Ovary (tissue), 3 donors: ENCODE measurements at regions not wholly inside any gene's neighbourhood (a gene's known extent, or its start where the extent isn't known, plus 50 kb on each side); places are given as distances from the start of the nearest gene placed in this dataset.

ENCODE experiments used
- CTCF ChIP-seq, 3 donors: fragments of 450-650 bp in 2 of 3; fragments of 200-600 bp in 1 of 3; IDR thresholded peaks; one replicate each; pipeline versions ENCODE4 v1.5.1 to v1.8.0; 2016 to 2022; ENCODE audit warnings: antibody characterized with exemption in 3 of 3, mild to moderate bottlenecking in 1 of 3
- POLR2A ChIP-seq: fragments of 450-650 bp; IDR thresholded peaks from one replicate; pipeline ENCODE4 v1.6.1; 2017; ENCODE audit warnings: antibody characterized with exemption, mild to moderate bottlenecking, moderate library complexity
- donor health status: DM: no; HTN: no; CAD: no.

DNA sequence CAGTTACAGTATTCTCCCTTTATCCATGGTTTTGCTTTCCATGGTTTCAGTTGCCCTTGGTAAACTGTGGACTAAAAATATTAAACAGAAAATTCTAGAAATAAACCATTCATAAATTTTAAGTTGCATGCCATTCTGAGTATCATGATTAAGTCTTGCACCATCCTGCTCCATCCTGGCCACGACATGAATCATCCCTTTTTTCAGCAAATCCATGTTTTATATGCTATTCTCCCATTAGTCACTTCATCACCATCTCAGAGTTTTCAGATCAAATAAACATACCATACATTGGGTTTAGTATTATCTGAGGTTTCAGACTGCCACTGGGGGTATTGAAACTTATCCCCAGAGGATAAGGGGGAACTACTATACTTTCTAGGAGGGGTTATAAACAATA is 234.4 kb upstream of the ATP10B start:
- TF ChIP-seq CTCF (IDR thresholded peaks at IDR 0.05) (no peak), POLR2A (no peak)
